Tibial nerve (tissue), 4 donors: ENCODE measurements at regions not wholly inside any gene's neighbourhood (a gene's known extent, or its start where the extent isn't known, plus 50 kb on each side); places are given as distances from the start of the nearest gene placed in this dataset.

Source experiments
- CTCF ChIP-seq, 5 experiments: fragments of 200-600 bp in 3 of 5; fragments of 450-650 bp in 2 of 5; sonication (generic) in 3 of 5; IDR thresholded peaks; one replicate each; pipeline ENCODE4 v1.5.1; 2016 to 2019; ENCODE audit warnings: antibody characterized with exemption in 5 of 5, mild to moderate bottlenecking in 3 of 5, moderate library complexity in 2 of 5
- EP300 ChIP-seq, 2 donors: sonication (generic); formaldehyde crosslinking; IDR thresholded peaks; one replicate each; pipeline ENCODE4 v1.6.1; 2017; ENCODE audit warnings: antibody characterized with exemption in 2 of 2, mild to moderate bottlenecking in 1 of 2
- POLR2A ChIP-seq, 2 donors: fragments of 450-650 bp; IDR thresholded peaks; one replicate each; pipeline ENCODE4 v1.6.1; 2017; ENCODE audit warnings: antibody characterized with exemption in 2 of 2, mild to moderate bottlenecking in 2 of 2, moderate library complexity in 2 of 2

GRCh38 chr11:100630898-100631297 lies 56.2 kb upstream of the ARHGAP42 start:
- TF ChIP-seq CTCF (IDR thresholded peaks at IDR 0.05) = no peak
- TF ChIP-seq POLR2A (IDR thresholded peaks at IDR 0.05) = no peak
- no peak for TF ChIP-seq EP300 (IDR thresholded peaks at IDR 0.05)
